HuH-7.5 (cell line): ENCODE measurements at regions not wholly inside any gene's neighbourhood (a gene's known extent, or its start where the extent isn't known, plus 50 kb on each side); places are given as distances from the start of the nearest gene placed in this dataset.
"Not testable (repeated sequence)": the region's sequence is repeated elsewhere in the genome, so short reads cannot be mapped to it uniquely, and the experiment has no call there.

ENCODE experiments used
- DNase-seq: peaks from one replicate; pipeline ENCODE4 v3.0.0; 2011; ENCODE audit warnings: low spot score

DNA sequence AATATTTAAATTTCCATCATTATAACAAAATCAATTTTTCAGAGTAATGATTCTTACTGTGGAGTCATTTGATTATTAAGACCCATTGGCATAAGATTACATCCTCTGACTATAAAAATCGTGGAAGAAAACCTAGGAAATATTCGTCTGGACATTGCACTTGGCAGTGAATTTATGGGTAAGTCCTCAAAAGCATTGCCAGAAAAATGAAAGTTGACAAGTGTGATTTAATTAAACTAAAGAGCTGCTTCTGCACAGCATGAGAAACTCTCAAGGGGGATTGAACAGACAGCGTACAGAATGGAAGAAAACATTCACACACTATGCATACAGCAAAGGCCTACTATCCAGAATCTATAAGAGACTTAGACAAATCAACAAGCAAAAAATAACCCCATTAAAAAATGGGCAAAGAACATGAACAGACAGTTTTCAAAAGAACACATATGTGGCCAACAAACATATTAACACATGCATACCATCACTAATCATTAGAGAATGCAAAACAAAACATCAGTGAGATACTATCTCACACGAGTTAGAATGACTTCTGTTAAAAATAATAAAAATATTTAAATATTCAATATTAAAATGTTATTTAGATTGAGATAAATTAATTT lies 111.4 kb downstream of the CCDC74A start:
- DNase-seq: not testable (repeated sequence)

DNA sequence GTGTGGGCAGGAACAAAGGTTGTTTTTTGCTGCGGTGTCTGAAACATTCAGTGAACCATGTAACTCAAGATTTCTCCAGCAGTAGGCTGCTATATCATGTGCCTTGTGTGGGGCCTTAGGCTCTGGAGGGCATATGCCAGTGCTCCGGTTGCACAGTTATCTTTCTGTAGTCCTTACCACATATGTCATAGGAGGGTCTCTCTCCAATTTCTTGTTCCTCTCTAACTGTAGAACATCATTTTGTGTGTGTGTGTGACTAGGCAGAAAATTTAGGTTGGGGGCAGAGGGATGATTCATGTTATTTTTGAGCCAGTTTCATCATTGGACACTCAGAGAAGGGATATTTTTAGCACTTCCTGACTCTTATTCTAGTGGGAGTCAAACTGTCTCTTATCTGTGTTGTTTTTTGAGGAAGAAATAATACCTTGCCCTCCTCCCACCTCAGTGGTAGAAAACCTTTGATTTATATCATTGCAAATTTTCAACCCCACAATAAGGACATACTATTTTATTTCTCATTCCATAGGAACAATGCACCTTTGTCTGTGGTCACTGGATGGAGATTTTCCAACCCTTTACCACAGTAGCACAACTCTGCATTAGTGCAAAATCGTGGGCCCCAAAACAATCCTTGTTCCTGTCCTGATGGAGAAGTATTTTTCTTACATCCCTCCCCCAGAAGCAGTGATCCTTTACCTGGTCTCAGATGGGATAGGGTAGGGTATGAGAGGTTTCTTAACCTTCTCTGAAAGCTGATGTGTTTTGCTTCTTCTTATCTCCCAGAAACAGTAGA lies 113.9 kb downstream of the CCDC74A start:
- no peak for DNase-seq

- DNase-seq: not testable (repeated sequence)
Measured at GRCh38 chr2:131643180-131643579, 115.5 kb downstream of the CCDC74A start.

DNA sequence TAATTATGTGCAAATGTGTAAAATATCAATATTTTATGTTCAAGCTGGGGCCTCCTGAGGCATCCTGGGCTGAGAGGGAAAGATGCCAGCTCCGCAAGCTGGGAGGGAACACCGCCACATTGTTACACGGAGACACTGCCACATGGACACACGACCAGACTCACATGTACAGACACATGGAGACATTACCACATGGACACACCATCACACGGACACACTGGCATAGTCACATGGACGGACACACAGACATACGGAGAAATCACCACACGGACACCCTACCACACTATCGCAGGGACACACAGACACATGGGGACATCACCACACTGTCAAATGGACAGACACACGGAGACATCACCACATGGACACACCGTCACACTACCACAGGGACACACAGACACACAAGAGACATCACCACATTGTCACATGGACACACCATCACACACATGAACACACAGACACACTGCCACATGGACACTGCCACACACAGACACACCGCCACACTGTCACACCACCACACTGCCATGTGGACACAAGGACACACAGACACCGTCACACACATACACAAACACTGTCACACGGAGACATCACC lies 117.6 kb downstream of the CCDC74A start:
- DNase-seq: no peak

DNA sequence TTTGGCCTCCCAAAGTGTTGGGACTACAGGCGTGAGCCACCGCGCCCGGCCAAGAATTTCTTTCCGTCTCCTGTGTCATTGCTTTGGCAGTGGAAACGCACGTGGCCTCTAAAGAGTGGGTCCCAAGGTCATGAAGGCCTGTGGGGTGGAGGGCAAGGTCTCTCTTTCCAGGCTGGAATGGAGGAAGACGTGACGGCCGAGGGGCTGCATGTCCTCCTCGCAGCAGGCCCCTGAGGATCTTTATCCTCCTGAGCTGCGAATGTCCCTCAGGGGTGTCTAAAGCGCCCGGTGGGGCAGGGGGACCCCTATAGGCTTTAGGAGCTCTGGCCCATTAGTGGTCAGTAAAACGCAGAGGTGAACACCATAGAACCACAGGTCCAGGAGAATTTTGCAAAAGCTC lies 118.5 kb downstream of the CCDC74A start:
- DNase-seq: not testable (repeated sequence)

GRCh38 chr2:131646669-131647297 lies 119.1 kb downstream of the CCDC74A start:
- no peak for DNase-seq

DNA sequence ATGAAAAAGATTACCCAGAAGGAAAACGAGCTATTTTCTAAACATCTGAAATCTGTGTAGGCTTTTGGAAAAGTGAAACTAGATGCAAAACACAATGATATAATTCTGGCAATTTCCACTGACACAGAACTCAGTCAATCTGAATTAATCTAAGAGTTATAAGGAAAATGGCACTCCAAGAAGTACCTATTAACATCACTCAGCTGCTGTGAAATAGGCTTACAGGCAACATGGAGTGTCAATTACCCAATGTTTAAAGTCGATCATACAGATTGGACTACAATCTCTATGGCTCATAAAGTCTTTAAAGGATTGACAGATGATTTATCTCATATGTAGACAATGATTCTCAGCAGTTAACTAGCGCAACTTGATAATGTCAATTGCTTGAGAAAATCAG lies 120.9 kb downstream of the CCDC74A start:
- not testable (repeated sequence) for DNase-seq

- not testable (repeated sequence) for DNase-seq
Measured at GRCh38 chr2:131652246-131652645, 124.6 kb downstream of the CCDC74A start.

DNA sequence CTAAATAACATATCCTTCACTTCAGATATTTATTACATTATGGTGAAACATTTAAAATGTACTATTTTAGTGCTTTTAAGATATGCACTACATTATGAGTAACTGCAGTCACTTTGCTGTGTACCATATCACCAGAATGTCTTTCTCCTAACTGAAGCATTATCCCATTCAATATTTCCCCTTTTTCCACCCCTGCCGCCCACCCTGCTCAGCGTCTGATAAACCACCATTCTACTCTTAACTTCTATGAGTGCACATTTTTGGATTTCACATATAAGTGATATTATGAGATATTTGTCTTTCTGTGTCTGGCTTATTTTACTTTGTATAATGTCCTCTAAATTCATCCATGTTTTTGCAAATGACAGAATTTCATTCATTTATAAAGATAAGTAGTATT lies 126.4 kb downstream of the CCDC74A start:
- not testable (repeated sequence) for DNase-seq

DNA sequence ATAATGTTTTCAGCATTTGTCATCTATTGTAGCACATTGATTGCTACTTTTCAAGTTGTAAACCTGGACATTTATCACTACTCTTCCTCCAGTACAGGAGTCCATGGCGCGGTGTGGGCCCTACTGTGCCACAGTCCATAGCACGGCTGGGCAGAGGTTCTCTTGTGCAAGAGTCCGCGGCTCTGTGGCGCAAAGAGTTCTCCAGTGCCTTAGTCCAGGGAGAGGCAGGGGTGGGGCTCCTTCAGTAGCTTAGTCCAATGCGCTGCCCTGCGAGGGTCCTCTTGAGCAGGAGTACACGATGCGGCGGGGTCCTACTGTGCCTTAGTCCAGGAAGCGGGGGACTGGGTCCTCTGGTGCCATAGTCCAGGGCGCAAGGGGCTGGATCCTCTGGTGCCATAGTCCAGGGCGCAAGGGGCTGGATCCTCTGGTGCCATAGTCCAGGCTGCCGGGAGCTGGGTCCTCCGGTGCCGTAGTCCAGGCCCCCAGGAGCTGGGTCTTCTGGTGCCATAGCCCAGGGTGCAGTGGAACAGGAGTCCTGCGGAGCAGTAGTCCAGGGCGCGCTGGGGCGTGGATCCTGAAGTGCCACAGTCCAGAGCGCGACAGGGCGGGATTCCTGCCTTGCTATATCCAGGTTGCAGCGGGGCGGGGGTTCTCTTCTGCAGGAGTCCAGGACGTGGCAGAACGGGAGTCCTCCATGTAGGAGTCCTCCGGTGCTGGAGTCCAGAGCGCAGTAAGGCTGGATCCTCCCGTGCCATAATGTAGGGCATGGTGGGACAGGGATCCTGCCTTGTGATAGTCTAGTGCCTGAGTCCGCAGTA lies 129.3 kb downstream of the CCDC74A start:
- DNase-seq: no peak

- no peak for DNase-seq
Measured at GRCh38 chr2:131657895-131658768, 130.4 kb downstream of the CCDC74A start.

GRCh38 chr2:131658769-131659131 lies 131.1 kb downstream of the CCDC74A start:
- no peak for DNase-seq

GRCh38 chr2:131659168-131659572 lies 131.5 kb downstream of the CCDC74A start:
- DNase-seq: no peak

DNA sequence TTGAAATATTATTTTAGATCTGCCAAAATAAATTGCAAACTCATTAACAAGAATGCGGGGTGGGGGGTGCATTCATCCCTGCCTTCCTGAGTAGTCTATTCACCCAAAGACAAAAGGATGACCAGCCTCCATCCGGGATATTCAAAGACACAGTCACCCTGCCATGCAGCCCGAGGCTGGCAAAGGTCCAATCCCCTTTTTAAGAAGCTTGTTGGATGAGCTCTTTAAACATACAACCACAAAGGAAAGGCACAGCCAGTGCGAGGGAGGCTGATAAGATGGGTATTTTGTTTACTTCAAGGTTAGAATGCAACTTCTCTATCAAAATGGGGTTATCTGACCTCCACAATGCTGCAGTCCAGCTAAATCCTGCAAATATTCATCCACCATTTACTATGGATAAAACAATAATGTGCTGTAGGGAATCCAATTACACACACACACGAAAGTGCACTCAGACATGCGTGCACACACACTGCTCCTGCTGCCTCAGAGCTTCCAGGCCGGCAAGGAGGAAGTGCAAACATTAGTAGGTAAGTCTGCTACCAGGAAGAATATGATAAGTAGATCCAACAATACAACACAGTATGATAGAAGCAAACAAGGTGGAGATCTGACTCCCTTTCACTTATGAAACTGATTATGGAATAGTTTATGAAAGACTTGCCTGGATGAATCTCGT lies 133.6 kb downstream of the CCDC74A start:
- not testable (repeated sequence) for DNase-seq

DNA sequence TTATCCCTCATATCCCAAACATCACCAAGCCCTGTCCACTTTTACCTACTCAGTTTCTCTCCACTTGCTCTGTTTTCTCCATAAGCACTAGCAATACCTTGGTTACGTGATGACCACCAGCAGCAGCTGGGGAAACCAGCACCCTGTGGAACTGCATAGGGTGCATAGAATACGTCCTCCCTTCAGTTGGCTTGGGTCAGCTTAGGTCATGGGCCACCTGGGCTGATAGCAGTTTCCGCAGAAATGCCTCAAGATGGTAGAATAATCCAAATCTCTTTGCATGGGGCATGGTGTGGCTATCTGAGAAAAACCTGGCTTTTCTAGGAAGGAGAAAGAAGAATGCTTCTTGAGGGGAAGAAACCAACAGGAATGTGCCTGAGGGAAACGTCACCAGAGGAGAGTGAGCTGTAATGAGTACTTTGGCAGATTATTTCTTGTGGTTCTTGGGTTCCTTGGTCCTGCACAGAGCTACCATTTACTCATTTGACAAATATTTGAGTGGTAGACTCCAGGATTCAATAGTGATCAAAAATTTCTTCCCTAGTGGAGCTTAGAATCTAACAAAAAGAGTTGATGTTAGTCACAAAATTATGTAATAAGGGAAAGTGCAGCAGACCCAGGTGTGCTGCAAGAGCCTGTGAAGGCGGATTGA lies 134.3 kb downstream of the CCDC74A start:
- DNase-seq: not testable (repeated sequence)

- DNase-seq: not testable (repeated sequence)
Measured at GRCh38 chr2:131663501-131663900, 135.8 kb downstream of the CCDC74A start.

DNA sequence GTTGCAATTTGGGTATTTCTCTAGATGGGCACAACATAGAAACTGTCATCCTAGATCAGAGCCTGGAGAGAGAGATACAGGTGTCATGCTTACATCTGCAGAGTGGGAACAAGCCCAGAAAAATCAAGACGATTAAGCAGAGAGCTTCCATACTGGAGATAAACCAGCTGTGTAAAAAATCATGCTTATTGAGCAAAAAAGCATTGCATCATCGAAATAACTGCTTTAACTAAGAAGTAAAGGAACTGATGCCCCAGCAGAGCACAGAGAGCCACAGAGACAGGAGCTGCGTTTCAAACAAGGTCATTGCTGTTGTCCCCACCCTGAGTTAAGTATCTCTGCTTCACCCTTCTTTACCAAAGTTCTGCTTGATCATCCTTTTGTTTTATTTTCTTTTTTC lies 138.0 kb downstream of the CCDC74A start:
- DNase-seq: not testable (repeated sequence)

DNA sequence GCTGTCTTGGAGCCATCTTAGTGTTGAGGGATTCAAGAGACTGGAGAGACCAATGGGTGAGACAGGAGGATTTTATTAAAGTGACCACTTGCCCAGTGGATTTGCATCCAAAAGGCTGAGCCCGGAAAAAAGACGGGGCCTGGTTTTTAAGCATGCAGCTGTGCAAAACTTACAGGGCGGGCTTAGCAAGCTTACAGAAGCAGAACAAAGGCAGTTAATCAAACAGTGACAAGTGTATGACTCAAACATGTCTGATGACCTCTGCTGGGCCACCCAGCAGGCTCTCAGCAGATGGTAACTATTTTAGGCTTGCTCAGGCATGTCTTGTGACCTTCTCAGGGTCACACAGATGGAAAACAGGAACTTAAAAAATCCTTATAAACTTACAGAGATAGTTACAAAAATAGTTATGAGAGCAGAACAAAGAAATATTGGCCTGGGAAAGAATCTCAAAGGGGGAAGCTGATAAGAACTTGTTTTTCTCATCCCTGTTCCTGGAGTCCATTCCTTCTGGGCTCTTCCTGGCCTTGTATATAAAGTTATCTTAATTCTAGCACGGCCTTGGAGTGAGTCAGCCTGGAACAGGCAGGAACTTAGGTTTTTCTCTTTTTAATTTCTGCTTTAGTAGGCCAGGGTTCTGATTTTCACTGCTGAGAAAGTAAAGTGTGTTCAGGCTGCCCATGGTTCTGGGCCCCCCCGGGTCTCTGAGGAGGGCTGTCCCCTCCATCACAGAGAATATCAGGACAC lies 141.3 kb downstream of the CCDC74A start:
- not testable (repeated sequence) for DNase-seq
